ENCODE measurements at regions not wholly inside any gene's neighbourhood (a gene's known extent, or its start where the extent isn't known, plus 50 kb on each side); places are given as distances from the start of the nearest gene placed in this dataset.

GRCh38 chr6:79775222-79775621 is 144.1 kb downstream of the SH3BGRL2 start:
- DNase-seq (ENCODE audit: low spot score): no peak

DNA sequence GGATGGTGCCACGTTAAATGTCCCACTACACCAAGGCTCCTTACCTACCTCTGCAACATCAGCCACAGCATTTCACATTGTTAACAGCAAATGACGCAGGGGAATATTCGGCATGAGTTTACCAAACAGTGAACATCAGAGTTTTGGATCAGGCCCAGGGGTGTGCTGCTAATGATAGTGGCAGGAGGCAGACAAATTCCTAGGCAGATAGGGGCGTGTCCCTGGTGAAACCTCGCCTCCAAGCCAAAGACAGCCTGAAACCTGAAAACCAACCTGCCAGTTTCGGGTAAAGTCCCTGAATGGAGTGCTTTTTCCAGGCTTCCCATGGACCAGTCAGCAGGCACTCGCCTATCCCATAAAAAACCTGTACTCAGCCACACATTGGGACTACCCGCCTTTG is 133.6 kb downstream of the SH3BGRL2 start:
- no peak for DNase-seq (ENCODE audit: low spot score)

GRCh38 chr6:79763301-79763700 is 132.2 kb downstream of the SH3BGRL2 start:
- no peak for DNase-seq (ENCODE audit: low spot score)

- DNase-seq (ENCODE audit: low spot score): no peak
Measured at GRCh38 chr6:79762370-79762769, 131.2 kb downstream of the SH3BGRL2 start.

GRCh38 chr6:79756496-79756895 is 125.4 kb downstream of the SH3BGRL2 start:
- no peak for DNase-seq (ENCODE audit: low spot score)

GRCh38 chr6:79755967-79756366 is 124.8 kb downstream of the SH3BGRL2 start:
- no peak for DNase-seq (ENCODE audit: low spot score)

Measured in pons (tissue), 1 donor.